Tibial nerve (tissue), 4 donors: ENCODE measurements at regions not wholly inside any gene's neighbourhood (a gene's known extent, or its start where the extent isn't known, plus 50 kb on each side); places are given as distances from the start of the nearest gene placed in this dataset.

Experiments
- DNase-seq, 2 donors: peaks; one replicate each; pipeline ENCODE4 v3.0.0-alpha.2; 2019; ENCODE audit warnings: low spot score in 2 of 2
- H3K27ac ChIP-seq, 4 donors: fragments of 200-600 bp; sonication (generic) in 3 of 4; one replicate each; pipeline ENCODE4 v1.5.1; 2017 to 2019; ENCODE audit warnings: mild to moderate bottlenecking in 1 of 4
- H3K27me3 ChIP-seq, 2 donors: fragments of 200-600 bp; sonication (generic) in 1 of 2; one replicate each; pipeline versions ENCODE4 v1.5.1 to v1.6.0; 2017 to 2019
- H3K36me3 ChIP-seq, 3 donors: fragments of 200-600 bp; sonication (generic); one replicate each; pipeline ENCODE4 v1.5.1; 2018 to 2019
- H3K4me1 ChIP-seq, 4 donors: fragments of 200-600 bp; sonication (generic) in 3 of 4; one replicate each; pipeline ENCODE4 v1.5.1; 2017 to 2019
- H3K4me3 ChIP-seq, 4 donors: fragments of 200-600 bp; sonication (generic) in 3 of 4; one replicate each; pipeline ENCODE4 v1.5.1; 2017 to 2019; ENCODE audit warnings: mild to moderate bottlenecking in 1 of 4, moderate library complexity in 1 of 4
- H3K9me3 ChIP-seq, 4 donors: fragments of 200-600 bp; sonication (generic) in 3 of 4; one replicate each; pipeline ENCODE4 v1.5.1; 2017 to 2019
- EP300 ChIP-seq, 2 donors: sonication (generic); formaldehyde crosslinking; IDR thresholded peaks; one replicate each; pipeline ENCODE4 v1.6.1; 2017; ENCODE audit warnings: antibody characterized with exemption in 2 of 2, mild to moderate bottlenecking in 1 of 2
- POLR2A ChIP-seq, 2 donors: fragments of 450-650 bp; IDR thresholded peaks; one replicate each; pipeline ENCODE4 v1.6.1; 2017; ENCODE audit warnings: antibody characterized with exemption in 2 of 2, mild to moderate bottlenecking in 2 of 2, moderate library complexity in 2 of 2
- WGBS, 2 donors: methylation state at CpG; one replicate each; pipeline ENCODE4 v1.1.5; 2018; 5-methylcytosine and 5-hydroxymethylcytosine counted together
- TF ChIP-seq, protein P1 (sequence below), 5 experiments: fragments of 200-600 bp in 3 of 5; fragments of 450-650 bp in 2 of 5; sonication (generic) in 3 of 5; IDR thresholded peaks; one replicate each; pipeline ENCODE4 v1.5.1; 2016 to 2019; ENCODE audit warnings: antibody characterized with exemption in 5 of 5, mild to moderate bottlenecking in 3 of 5, moderate library complexity in 2 of 5

DNA sequence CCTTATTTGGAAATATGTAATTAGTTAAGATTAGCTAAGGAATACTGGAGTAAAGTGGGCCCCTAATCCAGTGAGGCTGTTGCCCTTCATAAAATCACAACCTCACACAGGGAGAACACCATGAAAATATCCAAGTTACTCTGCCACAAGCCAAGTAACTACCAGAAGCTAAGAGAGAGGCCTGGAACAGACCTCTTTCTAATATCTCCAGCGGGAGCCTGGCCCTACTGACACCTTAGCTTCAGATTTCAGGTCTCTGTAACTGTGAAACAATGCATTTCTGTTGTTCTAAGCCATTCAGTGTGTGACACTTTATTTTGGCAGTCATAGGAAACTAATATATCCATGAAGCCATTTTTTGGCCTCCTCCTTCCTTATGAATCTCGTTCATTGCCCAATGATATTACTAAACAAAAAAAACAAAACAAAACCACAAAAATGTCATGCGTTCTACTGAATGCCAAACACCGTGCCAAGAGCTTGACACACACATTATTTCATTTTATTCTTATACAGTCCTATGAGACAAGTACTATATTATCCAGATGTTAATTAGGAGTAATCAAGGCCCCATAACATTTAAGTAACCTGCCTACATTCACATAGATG is 699.0 kb downstream of the MAT2B start:
- Histone ChIP-seq H3K9me3 (no peaks in the 10 kb centered on the region), H3K4me3 (no peak overlapping the region), H3K27ac (no peak overlapping the region), H3K4me1 (no peaks in the 10 kb centered on the region), H3K27me3 (no peaks in the 10 kb centered on the region), H3K36me3 (no peaks in the 10 kb centered on the region)
- WGBS, 2 donors: 41 to 50% methylated on average over 4 of the region's 4 CpGs
- no peak for DNase-seq
- TF ChIP-seq EP300 (IDR thresholded peaks at IDR 0.05) (no peak), POLR2A (IDR thresholded peaks at IDR 0.05) (no peak)
- TF ChIP-seq, protein P1, sequence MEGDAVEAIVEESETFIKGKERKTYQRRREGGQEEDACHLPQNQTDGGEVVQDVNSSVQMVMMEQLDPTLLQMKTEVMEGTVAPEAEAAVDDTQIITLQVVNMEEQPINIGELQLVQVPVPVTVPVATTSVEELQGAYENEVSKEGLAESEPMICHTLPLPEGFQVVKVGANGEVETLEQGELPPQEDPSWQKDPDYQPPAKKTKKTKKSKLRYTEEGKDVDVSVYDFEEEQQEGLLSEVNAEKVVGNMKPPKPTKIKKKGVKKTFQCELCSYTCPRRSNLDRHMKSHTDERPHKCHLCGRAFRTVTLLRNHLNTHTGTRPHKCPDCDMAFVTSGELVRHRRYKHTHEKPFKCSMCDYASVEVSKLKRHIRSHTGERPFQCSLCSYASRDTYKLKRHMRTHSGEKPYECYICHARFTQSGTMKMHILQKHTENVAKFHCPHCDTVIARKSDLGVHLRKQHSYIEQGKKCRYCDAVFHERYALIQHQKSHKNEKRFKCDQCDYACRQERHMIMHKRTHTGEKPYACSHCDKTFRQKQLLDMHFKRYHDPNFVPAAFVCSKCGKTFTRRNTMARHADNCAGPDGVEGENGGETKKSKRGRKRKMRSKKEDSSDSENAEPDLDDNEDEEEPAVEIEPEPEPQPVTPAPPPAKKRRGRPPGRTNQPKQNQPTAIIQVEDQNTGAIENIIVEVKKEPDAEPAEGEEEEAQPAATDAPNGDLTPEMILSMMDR (IDR thresholded peaks at IDR 0.05): no peak

DNA sequence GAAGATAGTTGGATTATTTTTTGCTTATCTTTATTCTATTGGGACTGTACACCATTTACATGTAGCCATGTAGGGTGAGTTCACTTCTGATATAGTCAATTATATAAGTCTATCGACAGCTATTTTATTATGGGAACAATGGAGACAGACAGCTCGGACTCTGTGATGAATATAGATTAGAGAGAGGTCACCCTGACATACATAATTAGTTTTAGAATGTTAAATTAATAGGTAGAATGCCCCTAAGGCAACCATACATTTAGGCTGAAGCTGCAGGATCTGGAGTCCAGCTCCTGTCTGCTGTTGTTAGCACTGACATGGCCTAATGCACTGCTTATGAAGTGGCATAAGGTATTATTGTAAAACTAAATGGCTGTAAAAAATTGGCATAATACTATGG is 700.8 kb downstream of the MAT2B start:
- Histone ChIP-seq H3K4me3 (no peak overlapping the region), H3K27me3 (no peaks in the 10 kb centered on the region), H3K36me3 (no peaks in the 10 kb centered on the region), H3K27ac (no peak overlapping the region), H3K9me3 (no peaks in the 10 kb centered on the region), H3K4me1 (no peaks in the 10 kb centered on the region)
- TF ChIP-seq, protein P1 (IDR thresholded peaks at IDR 0.05): no peak
- TF ChIP-seq POLR2A (IDR thresholded peaks at IDR 0.05): no peak
- DNase-seq: no peak
- WGBS, 2 donors: 80 to 91% methylated on average over 2 of the region's 2 CpGs

DNA sequence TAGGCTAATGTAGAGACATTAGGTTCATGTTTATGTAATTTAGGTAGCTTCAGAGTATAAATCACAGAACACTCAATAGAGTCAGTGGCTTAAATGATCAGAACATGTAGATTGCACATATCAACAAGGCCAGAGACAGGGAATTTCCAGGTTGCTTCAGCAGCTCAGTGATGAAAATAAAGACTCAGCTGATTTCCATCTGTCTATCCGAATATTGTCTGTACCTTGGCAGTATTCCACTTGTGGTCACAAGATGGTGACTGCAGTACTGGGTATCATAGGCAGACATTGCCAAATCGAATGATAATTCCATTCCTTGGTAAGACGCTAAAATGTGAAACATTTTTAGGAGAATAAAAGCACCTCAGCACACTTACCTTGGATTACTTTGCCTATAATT is 702.2 kb downstream of the MAT2B start:
- H3K27me3 ChIP-seq: no peaks in the 10 kb centered on the region
- 84 to 87% methylated on average over 3 of the region's 3 CpGs for WGBS, 2 donors
- H3K36me3 ChIP-seq: no peaks in the 10 kb centered on the region
- no peak overlapping the region for H3K27ac ChIP-seq
- H3K9me3 ChIP-seq: no peaks in the 10 kb centered on the region
- no peak for DNase-seq
- no peak overlapping the region for H3K4me3 ChIP-seq
- H3K4me1 ChIP-seq: no peaks in the 10 kb centered on the region
- TF ChIP-seq, protein P1 (IDR thresholded peaks at IDR 0.05): no peak
- no peak for TF ChIP-seq EP300 (IDR thresholded peaks at IDR 0.05)
- TF ChIP-seq POLR2A (IDR thresholded peaks at IDR 0.05): no peak

DNA sequence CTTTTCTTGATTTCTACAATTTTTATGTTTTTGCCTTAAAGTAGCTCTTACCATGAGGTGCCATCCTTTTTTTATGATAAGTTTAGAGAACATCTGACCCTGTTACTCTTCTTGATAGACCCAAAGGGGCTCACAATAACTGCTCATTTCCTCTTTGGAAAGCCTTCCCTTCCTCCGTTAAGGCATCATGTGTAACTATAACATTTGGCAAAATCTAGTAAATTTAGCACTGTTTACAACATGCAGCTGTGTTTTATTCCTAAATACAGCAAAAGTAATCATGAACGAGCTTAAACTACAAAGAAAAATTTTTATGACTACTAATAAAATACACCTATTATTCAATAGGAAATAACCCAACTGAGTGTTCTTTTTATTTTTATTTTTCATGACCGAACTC is 705.1 kb downstream of the MAT2B start:
- H3K4me3 ChIP-seq: no peak overlapping the region
- H3K27me3 ChIP-seq: no peaks in the 10 kb centered on the region
- H3K4me1 ChIP-seq: no peaks in the 10 kb centered on the region
- 50 to 53% methylated on average over 3 of the region's 3 CpGs for WGBS, 2 donors
- no peak for TF ChIP-seq POLR2A (IDR thresholded peaks at IDR 0.05)
- TF ChIP-seq EP300 (IDR thresholded peaks at IDR 0.05): no peak
- TF ChIP-seq, protein P1 (IDR thresholded peaks at IDR 0.05): no peak
- H3K9me3 ChIP-seq: no peaks in the 10 kb centered on the region
- no peak for DNase-seq
- no peak overlapping the region for H3K27ac ChIP-seq
- H3K36me3 ChIP-seq: no peaks in the 10 kb centered on the region

DNA sequence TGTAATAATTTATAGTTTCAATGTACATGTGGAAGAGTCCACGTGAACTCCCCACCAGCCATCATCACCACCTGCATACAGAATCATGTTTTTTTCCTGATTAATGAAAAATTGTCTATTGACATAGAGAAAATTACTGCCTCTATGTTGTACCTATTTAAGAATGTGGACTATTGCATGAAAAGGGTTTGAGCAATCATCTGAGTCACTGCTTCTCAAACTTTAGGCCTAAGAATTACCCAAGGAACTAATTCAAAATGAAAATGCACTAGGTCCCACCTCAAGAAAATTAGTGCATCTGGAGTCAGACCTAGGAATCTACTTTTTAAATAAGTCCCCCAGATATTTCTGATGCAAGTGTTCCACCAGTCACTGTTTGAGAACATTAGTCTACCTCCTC is 709.3 kb downstream of the MAT2B start:
- Histone ChIP-seq H3K27ac (no peak overlapping the region), H3K4me3 (no peak overlapping the region), H3K9me3 (no peaks in the 10 kb centered on the region), H3K4me1 (no peaks in the 10 kb centered on the region), H3K36me3 (no peaks in the 10 kb centered on the region), H3K27me3 (no peaks in the 10 kb centered on the region)
- TF ChIP-seq, protein P1 (IDR thresholded peaks at IDR 0.05): no peak
- no peak for TF ChIP-seq EP300 (IDR thresholded peaks at IDR 0.05)
- TF ChIP-seq POLR2A (IDR thresholded peaks at IDR 0.05): no peak
- DNase-seq: no peak
- WGBS, 2 donors: 90 to 95% methylated on average over 1 of the region's 1 CpG
